Prostate gland (tissue), 2 donors: ENCODE measurements at regions not wholly inside any gene's neighbourhood (a gene's known extent, or its start where the extent isn't known, plus 50 kb on each side); places are given as distances from the start of the nearest gene placed in this dataset.

Source experiments
- POLR2AphosphoS5 ChIP-seq: sonication (generic); formaldehyde crosslinking; IDR thresholded peaks from one replicate; pipeline ENCODE4 v1.6.1; 2017; ENCODE audit warnings: antibody characterized with exemption
- TF ChIP-seq, protein P1 (sequence below), 4 experiments: fragments of 200-600 bp in 2 of 4; fragments of 450-650 bp in 2 of 4; sonication (generic) in 2 of 4; IDR thresholded peaks; 1 replicate in 3 of 4; 2 replicates in 1 of 4; pipeline ENCODE4 v1.5.1; 2016 to 2019; ENCODE audit warnings: antibody characterized with exemption in 4 of 4, mild to moderate bottlenecking in 2 of 4, moderate library complexity in 2 of 4

DNA sequence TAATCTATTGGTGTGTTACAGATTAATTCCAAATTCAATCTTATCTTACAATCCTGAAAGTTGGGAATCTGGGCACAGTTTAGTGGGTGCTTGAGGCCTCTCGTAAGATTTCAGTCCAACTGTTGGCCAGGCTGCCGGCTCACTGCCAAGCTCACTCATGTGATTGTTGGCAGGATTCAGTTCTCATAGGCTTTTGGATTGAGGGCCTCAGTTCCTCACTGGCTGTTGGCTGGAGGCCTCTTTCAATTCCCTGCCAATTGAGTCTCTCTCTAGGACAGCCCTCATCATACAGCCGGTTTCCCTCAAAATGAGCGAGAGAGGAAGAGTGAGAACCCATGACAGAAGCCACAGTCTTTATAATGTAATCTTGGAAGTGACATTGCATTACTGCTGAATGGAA lies 123.5 kb upstream of the FBXO33 start:
- TF ChIP-seq, protein P1, sequence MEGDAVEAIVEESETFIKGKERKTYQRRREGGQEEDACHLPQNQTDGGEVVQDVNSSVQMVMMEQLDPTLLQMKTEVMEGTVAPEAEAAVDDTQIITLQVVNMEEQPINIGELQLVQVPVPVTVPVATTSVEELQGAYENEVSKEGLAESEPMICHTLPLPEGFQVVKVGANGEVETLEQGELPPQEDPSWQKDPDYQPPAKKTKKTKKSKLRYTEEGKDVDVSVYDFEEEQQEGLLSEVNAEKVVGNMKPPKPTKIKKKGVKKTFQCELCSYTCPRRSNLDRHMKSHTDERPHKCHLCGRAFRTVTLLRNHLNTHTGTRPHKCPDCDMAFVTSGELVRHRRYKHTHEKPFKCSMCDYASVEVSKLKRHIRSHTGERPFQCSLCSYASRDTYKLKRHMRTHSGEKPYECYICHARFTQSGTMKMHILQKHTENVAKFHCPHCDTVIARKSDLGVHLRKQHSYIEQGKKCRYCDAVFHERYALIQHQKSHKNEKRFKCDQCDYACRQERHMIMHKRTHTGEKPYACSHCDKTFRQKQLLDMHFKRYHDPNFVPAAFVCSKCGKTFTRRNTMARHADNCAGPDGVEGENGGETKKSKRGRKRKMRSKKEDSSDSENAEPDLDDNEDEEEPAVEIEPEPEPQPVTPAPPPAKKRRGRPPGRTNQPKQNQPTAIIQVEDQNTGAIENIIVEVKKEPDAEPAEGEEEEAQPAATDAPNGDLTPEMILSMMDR (IDR thresholded peaks at IDR 0.05), result no peak
- no peak for TF ChIP-seq POLR2AphosphoS5
